Ovary (tissue), 7 donors: ENCODE measurements at regions not wholly inside any gene's neighbourhood (a gene's known extent, or its start where the extent isn't known, plus 50 kb on each side); places are given as distances from the start of the nearest gene placed in this dataset.

Experiments used
- DNase-seq, 5 donors: peaks; one replicate each; pipeline ENCODE4 v3.0.0-alpha.2; 2019 to 2020
- H3K27ac ChIP-seq, 2 donors: fragments of 200-600 bp; one replicate each; pipeline versions ENCODE4 v1.5.1 to v1.8.0; 2019 to 2022
- H3K27me3 ChIP-seq: fragments of 200-600 bp; one replicate; pipeline ENCODE4 v1.8.0; 2022
- H3K36me3 ChIP-seq: fragments of 200-600 bp; sonication (generic); one replicate; pipeline ENCODE4 v1.5.1; 2019
- H3K4me1 ChIP-seq: one replicate; pipeline ENCODE4 v1.8.1; 2013; ENCODE audit warnings: mild to moderate bottlenecking, moderate library complexity; ENCODE audit not compliant: insufficient read depth
- H3K4me3 ChIP-seq: fragments of 200-600 bp; sonication (generic); one replicate; pipeline ENCODE4 v1.5.1; 2017
- H3K9me3 ChIP-seq, 2 donors: fragments of 200-600 bp in 1 of 2; sonication (generic) in 1 of 2; one replicate each; pipeline versions ENCODE4 v1.5.1 to v1.8.1; 2013 to 2019; ENCODE audit warnings: mild to moderate bottlenecking in 1 of 2, moderate library complexity in 1 of 2
- CTCF ChIP-seq, 3 donors: fragments of 450-650 bp in 2 of 3; fragments of 200-600 bp in 1 of 3; IDR thresholded peaks; one replicate each; pipeline versions ENCODE4 v1.5.1 to v1.8.0; 2016 to 2022; ENCODE audit warnings: antibody characterized with exemption in 3 of 3, mild to moderate bottlenecking in 1 of 3
- EP300 ChIP-seq: sonication (generic); formaldehyde crosslinking; IDR thresholded peaks from one replicate; pipeline ENCODE4 v1.6.1; 2017; ENCODE audit warnings: antibody characterized with exemption
- POLR2A ChIP-seq: fragments of 450-650 bp; IDR thresholded peaks from one replicate; pipeline ENCODE4 v1.6.1; 2017; ENCODE audit warnings: antibody characterized with exemption, mild to moderate bottlenecking, moderate library complexity
- WGBS, 3 donors: extraction: QIAGEN DNeasy Blood & Tissue Kit in 1 of 3; methylation state at CpG; one replicate each; pipeline versions ENCODE4 v1.1.5 to v1.1.7; 2013 to 2017; 5-methylcytosine and 5-hydroxymethylcytosine counted together
- intact Hi-C, 4 donors: fragments of 100-400 bp; cut with DNase I; formaldehyde crosslinking; loops; one replicate each; pipeline versions ENCODE4 v1.11.0 to v1.15.1; 2022 to 2023
- donor health status: DM: no; HTN: no; CAD: no; lungs with moderate emphysema.
- donor health status: DM: no; HTN: no; CAD: no.
- donor health status: Bipolar disorder and iron deficiency.
- donor health status: DM: no; HTN: no; CAD: no.
- donor health status: DM: yes; HTN: yes; CAD: no.

- H3K4me3 ChIP-seq, result no peak overlapping the region
- 31 to 38% (median 33%) methylated on average over 1 of the region's 1 CpG for WGBS, 3 donors
- TF ChIP-seq CTCF (IDR thresholded peaks at IDR 0.05) (no peak), POLR2A (no peak), EP300 (no peak)
These were observed 459.4 kb upstream of the MC4R start for GRCh38 chr18:60831971-60832370.

GRCh38 chr18:60838677-60839076 is 466.1 kb upstream of the MC4R start:
- TF ChIP-seq EP300 (no peak), CTCF (IDR thresholded peaks at IDR 0.05) (no peak), POLR2A (no peak)
- no peak for DNase-seq
- Histone ChIP-seq H3K27ac (no peak overlapping the region), H3K27me3 (no peaks in the 10 kb centered on the region), H3K9me3 (no peaks in the 10 kb centered on the region), H3K36me3 (no peaks in the 10 kb centered on the region), H3K4me1 (no peaks in the 10 kb centered on the region), H3K4me3 (no peak overlapping the region)
- intact Hi-C loops, result no loop called here

More at GRCh38 chr18:60831971-60832370, 459.4 kb upstream of the MC4R start:
- Histone ChIP-seq H3K9me3 (no peaks in the 10 kb centered on the region), H3K27me3 (no peaks in the 10 kb centered on the region), H3K36me3 (no peaks in the 10 kb centered on the region), H3K27ac (no peak overlapping the region), H3K4me1 (no peaks in the 10 kb centered on the region)
- intact Hi-C loops, result no loop called here
- DNase-seq, result no peak

- no peaks in the 10 kb centered on the region for H3K36me3 ChIP-seq
- H3K4me3 ChIP-seq, result no peak overlapping the region
- H3K27me3 ChIP-seq, result no peaks in the 10 kb centered on the region
- H3K4me1 ChIP-seq, result no peaks in the 10 kb centered on the region
- DNase-seq, result no peak
- intact Hi-C loops, result no loop called here
- H3K9me3 ChIP-seq, result no peaks in the 10 kb centered on the region
- H3K27ac ChIP-seq, result no peak overlapping the region
- WGBS, 3 donors, result 73 to 82% (median 75%) methylated on average over 6 of the region's 6 CpGs
- TF ChIP-seq EP300 (no peak), POLR2A (no peak), CTCF (IDR thresholded peaks at IDR 0.05) (no peak)
These were observed 473.8 kb upstream of the MC4R start for GRCh38 chr18:60846396-60846795.

- WGBS, 3 donors, result 54 to 59% (median 58%) methylated on average over 3 of the region's 3 CpGs
- intact Hi-C loops, result no loop called here
- H3K27ac ChIP-seq, result no peak overlapping the region
- DNase-seq, result no peak
- H3K4me1 ChIP-seq, result no peaks in the 10 kb centered on the region
- H3K36me3 ChIP-seq, result no peaks in the 10 kb centered on the region
- TF ChIP-seq CTCF (IDR thresholded peaks at IDR 0.05), result no peak
- TF ChIP-seq POLR2A, result no peak
- TF ChIP-seq EP300, result no peak
- no peaks in the 10 kb centered on the region for H3K9me3 ChIP-seq
- H3K27me3 ChIP-seq, result no peaks in the 10 kb centered on the region
- no peak overlapping the region for H3K4me3 ChIP-seq
These were observed 474.9 kb upstream of the MC4R start for GRCh38 chr18:60847517-60847916.

- Histone ChIP-seq H3K4me1 (peaks cover 3% of the 10 kb centered on the region), H3K9me3 (no peaks in the 10 kb centered on the region), H3K4me3 (no peak overlapping the region), H3K27ac (no peak overlapping the region), H3K27me3 (no peaks in the 10 kb centered on the region), H3K36me3 (no peaks in the 10 kb centered on the region)
- no peak for DNase-seq
- intact Hi-C loops, result no loop called here
- no peak for TF ChIP-seq POLR2A
These were observed 471.7 kb upstream of the CDH20 start for GRCh38 chr18:60861575-60861974.
